ENCODE measurements at regions not wholly inside any gene's neighbourhood (a gene's known extent, or its start where the extent isn't known, plus 50 kb on each side); places are given as distances from the start of the nearest gene placed in this dataset.
"Not testable (repeated sequence)": the region's sequence is repeated elsewhere in the genome, so short reads cannot be mapped to it uniquely, and the experiment has no call there.

DNA sequence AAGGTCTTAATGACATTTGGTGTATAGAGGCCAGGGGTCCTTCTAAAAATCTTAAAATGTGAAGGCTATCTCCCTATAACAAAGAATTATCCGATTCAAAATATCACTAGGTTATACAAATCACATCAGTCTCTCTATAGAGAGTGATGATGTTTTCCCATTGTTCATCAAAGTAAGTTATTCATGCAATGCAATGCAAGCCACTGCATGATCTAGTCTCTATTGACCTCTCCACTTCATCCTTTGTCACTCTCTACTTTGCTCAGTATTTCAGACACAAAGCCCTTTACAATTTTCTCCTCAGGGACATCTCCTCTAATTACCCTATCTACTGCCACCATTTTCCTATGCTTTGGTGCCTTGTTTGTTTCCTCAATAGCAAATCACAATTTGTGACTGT, 628.0 kb downstream of the HTR1B start:
- WGBS, 2 donors: 0% methylated on average over 1 of the region's 1 CpG
- intact Hi-C loops (cut with DNase I): no loop called here
- no peak for ATAC-seq
- H3K36me3 ChIP-seq: no peaks in the 10 kb centered on the region
- no peak overlapping the region for H3K4me3 ChIP-seq
- H3K27ac ChIP-seq: no peak overlapping the region
- H3K4me1 ChIP-seq: peaks cover 0 to 14% (median 10%) of the 10 kb centered on the region in 3 donors
- no peaks in the 10 kb centered on the region for H3K9me3 ChIP-seq
- no peaks in the 10 kb centered on the region for H3K27me3 ChIP-seq
- FAIRE-seq: no peak
- TF ChIP-seq, protein P1, sequence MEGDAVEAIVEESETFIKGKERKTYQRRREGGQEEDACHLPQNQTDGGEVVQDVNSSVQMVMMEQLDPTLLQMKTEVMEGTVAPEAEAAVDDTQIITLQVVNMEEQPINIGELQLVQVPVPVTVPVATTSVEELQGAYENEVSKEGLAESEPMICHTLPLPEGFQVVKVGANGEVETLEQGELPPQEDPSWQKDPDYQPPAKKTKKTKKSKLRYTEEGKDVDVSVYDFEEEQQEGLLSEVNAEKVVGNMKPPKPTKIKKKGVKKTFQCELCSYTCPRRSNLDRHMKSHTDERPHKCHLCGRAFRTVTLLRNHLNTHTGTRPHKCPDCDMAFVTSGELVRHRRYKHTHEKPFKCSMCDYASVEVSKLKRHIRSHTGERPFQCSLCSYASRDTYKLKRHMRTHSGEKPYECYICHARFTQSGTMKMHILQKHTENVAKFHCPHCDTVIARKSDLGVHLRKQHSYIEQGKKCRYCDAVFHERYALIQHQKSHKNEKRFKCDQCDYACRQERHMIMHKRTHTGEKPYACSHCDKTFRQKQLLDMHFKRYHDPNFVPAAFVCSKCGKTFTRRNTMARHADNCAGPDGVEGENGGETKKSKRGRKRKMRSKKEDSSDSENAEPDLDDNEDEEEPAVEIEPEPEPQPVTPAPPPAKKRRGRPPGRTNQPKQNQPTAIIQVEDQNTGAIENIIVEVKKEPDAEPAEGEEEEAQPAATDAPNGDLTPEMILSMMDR (IDR thresholded peaks at IDR 0.05): no peak
- DNase-seq: no peak

DNA sequence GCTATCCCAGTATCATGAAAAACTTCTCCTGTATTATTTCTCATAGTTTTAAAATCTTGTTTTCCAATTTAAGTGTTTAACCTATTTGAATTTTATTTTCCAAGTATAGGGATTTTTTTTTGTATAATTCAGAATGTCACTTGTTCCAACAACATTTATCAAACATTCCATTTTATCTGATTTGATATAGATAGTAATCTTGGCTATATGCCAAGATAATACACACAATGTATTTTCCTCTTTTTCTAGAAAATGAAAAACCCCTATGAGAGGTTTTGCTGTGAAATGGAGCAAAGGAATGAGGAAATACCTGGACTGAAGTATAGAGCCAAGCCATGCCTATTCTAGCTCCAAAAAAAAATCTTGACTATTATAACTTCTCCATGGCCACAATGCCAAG, 628.9 kb downstream of the HTR1B start:
- TF ChIP-seq, protein P1 (IDR thresholded peaks at IDR 0.05): no peak
- DNase-seq: no peak
- no peak overlapping the region for H3K4me3 ChIP-seq
- no peak overlapping the region for H3K27ac ChIP-seq
- H3K4me1 ChIP-seq: peaks cover 0 to 13% (median 10%) of the 10 kb centered on the region in 3 donors
- intact Hi-C loops (cut with DNase I): no loop called here
- H3K36me3 ChIP-seq: no peaks in the 10 kb centered on the region
- no peak for ATAC-seq
- no peaks in the 10 kb centered on the region for H3K9me3 ChIP-seq
- no peaks in the 10 kb centered on the region for H3K27me3 ChIP-seq
- peak; percentile 5 for FAIRE-seq

DNA sequence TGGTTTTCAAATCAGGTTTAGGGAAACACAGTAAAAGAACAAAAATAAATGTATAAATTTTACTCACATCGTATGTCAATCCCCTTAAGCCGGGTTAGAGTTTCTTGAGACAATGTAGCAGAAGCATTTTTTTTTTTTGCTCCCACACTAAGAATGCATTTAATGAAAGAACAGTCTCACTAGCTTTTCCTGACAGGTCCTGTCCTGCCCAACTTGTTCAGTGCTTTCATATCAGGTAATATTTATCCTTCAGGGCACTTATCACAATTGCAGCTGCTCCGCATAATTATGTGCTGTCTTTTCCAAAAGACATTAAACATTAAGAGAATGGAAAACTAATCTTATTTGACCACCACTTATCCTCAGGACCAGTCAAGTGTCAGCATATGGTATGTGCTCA, 632.0 kb downstream of the HTR1B start:
- intact Hi-C loops (cut with DNase I): no loop called here
- no peaks in the 10 kb centered on the region for H3K9me3 ChIP-seq
- H3K4me1 ChIP-seq: peaks cover 0 to 10% (median 0%) of the 10 kb centered on the region in 3 donors
- DNase-seq (no peak), FAIRE-seq (no peak), ATAC-seq (peak in 2 of 4 donors; percentile 9 to 53)
- WGBS, 2 donors: 47 to 50% methylated on average over 3 of the region's 3 CpGs
- H3K36me3 ChIP-seq: no peaks in the 10 kb centered on the region
- H3K27ac ChIP-seq: no peak overlapping the region
- TF ChIP-seq, protein P1 (IDR thresholded peaks at IDR 0.05): no peak
- H3K4me3 ChIP-seq: no peak overlapping the region
- no peaks in the 10 kb centered on the region for H3K27me3 ChIP-seq

DNA sequence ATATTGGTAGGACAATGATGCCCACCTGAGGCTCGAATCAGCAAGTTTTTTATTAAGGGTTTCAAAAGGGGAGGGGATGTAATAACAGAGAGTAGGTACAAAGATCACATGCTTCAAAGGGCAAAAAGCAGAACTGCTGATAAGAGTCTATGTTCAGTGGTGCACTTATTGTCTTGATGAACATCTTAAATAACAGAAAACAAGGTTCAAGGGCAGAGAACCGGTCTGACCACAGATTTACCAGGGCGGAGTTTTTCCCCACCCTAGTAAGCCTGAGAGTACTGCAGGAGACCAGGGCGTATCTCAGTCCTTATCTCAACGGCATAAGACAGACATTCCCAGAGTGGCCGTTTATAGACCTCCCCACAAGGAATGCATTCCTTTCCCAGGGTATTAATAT, 639.7 kb downstream of the HTR1B start:
- H3K36me3 ChIP-seq; H3K27me3 ChIP-seq; DNase-seq; H3K4me3 ChIP-seq; H3K4me1 ChIP-seq; ATAC-seq; FAIRE-seq; H3K9me3 ChIP-seq; H3K27ac ChIP-seq; intact Hi-C loops (cut with DNase I): not testable (repeated sequence)
- WGBS, 2 donors: 77 to 83% methylated on average over 6 of the region's 6 CpGs

DNA sequence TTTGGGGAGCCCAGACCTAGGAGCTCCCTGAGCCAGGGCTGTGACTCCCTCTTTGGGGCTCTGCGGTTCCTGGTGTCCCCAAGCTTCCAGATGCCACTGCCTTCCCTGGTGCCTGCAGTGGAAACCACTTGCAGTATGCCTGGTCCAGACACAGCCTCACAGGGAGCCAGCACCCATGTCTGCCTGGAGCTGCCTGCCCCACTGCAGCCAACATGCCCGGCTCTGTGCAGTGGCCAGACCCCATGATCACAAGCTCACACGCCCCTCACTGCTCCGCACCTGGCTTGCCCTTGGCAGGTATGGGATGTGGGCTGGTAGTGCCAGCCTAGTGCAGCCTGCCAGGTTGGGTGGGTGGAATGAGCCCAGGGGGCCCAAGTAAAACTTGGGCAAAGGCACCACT, 644.8 kb downstream of the HTR1B start:
- Histone ChIP-seq H3K27me3 (no peaks in the 10 kb centered on the region), H3K4me1 (peaks cover 0 to 15% (median 13%) of the 10 kb centered on the region in 3 donors), H3K27ac (no peak overlapping the region), H3K4me3 (no peak overlapping the region), H3K9me3 (no peaks in the 10 kb centered on the region), H3K36me3 (no peaks in the 10 kb centered on the region)
- intact Hi-C loops (cut with DNase I): no loop called here
- 97 to 99% methylated on average over 4 of the region's 4 CpGs for WGBS, 2 donors
- TF ChIP-seq, protein P1 (IDR thresholded peaks at IDR 0.05): no peak
- peak in 1 of 6 donors; percentile 50 for DNase-seq
- no peak for ATAC-seq
- FAIRE-seq: no peak

DNA sequence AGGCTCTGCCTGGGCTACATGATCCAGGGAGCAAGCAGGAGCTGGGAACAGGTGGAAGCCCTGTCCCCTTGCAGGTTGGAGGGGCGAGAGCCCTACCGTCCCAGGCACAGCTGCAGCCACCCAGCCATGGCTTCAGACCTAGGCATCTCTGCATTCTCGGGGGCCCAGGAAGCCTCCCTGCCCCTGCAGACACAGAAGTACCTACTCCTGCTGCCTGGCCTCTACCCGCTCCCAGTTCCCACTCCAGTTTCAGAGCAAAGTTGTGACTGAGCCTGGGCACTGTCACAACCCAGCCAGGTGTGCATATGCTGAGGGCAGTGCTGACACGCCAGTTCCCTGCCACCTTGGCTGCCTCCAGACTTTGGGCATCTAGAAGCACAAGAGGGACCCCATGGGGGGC, 645.9 kb downstream of the HTR1B start:
- FAIRE-seq (no peak), ATAC-seq (no peak), DNase-seq (peak in 1 of 6 donors; percentile 45)
- TF ChIP-seq, protein P1 (IDR thresholded peaks at IDR 0.05): no peak
- Histone ChIP-seq H3K9me3 (no peaks in the 10 kb centered on the region), H3K27me3 (no peaks in the 10 kb centered on the region), H3K4me3 (no peak overlapping the region), H3K36me3 (no peaks in the 10 kb centered on the region), H3K4me1 (peaks cover 0 to 15% (median 13%) of the 10 kb centered on the region in 3 donors), H3K27ac (no peak overlapping the region)
- intact Hi-C loops (cut with DNase I): no loop called here
- 93 to 99% methylated on average over 5 of the region's 5 CpGs for WGBS, 2 donors
